Activated T-cell treated with anti-CD3 and anti-CD28 coated beads, Interleukin-2, amount 50 U/mL, for 48 hours (primary cell): ENCODE measurements at regions not wholly inside any gene's neighbourhood (a gene's known extent, or its start where the extent isn't known, plus 50 kb on each side); places are given as distances from the start of the nearest gene placed in this dataset.

Source experiments
- DNase-seq, 2 experiments: peaks; one replicate each; pipeline ENCODE4 v3.0.0-alpha.2; 2020

DNA sequence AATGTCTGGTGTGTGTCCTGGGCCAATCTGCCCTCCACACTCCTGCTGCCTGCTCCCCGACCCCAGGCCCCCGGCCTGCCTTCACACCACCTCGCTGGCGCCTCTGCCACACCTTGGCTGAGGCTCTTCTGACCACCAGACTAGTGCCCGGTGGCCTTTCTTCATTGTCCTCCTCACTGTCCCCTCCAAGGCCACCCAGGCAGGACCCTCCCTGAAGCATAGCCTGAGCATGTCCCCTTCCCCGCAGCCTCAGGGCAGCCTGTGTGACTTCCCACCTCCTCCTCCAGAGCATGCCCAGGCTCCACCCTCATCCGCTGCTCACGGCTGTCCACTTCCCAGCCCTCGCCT is 154.6 kb downstream of the OLFM1 start:
- DNase-seq: no peak

DNA sequence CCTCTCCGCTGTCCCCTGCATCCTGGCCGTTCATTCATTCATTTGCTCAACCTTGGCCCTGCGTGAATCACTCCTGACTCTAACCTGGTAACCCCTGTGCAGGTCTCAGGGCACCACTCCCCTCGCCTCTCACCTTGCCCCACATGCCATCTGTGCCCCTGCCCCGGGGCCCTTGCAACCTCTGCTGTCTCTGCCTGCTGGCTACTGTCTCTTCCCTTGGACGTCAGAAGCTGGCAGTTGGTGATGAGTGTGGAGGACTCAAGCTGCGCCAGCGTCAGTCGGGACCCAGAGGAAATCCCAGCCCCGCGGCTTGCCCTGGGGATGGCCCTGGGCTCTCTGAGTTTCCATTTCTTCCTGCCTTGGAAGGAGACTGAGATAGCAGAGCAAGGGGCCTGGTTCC is 154.9 kb downstream of the OLFM1 start:
- no peak for DNase-seq

GRCh38 chr9:135243201-135244190 is 156.0 kb downstream of the OLFM1 start:
- no peak for DNase-seq

DNA sequence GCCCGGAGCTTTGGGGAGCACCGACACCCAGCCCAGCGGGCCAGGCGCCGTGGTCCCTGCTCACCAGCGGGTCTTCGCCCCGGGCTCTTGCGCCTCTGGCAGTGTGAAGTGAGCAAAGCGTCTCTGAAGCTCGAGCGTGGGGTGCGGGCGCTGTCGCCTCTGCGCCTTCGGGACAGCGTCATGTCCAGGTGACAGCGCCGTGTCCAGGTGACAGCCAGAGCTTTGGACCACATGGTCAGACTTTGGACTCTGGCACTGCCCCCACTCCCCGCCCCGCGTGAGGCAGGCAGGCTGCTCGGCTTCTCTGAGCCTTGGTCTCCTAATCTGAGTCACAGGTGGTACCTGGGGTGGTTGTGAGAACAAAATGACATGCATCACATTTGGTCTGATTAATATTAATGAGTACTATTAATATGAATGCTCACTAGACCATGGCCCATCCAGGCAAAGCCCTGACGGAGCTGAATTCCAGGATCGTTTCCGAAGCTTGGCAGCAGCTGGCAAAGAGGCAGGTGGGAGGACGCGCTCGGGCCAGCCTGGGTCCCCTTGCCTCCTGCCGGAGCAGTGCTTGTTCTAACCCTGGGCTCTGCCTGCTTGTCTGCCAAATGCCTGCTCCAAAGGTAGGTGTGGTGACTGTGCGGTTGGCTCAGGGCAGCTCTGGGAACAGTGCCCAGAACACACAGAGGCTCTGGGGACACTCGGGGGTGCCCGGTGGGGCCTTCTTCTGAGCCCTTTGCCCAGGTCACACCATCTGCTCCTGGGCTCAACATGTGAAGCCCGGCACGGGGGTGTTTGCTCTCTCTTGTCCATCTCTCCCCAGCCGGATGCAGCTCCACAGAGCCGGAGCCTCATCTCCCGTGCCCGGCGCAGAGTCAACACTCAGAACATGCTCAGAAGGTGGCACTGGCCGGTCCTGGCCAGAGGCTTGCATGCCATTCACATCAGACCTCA is 157.1 kb downstream of the OLFM1 start:
- no peak for DNase-seq

GRCh38 chr9:135245482-135246247 is 158.2 kb downstream of the OLFM1 start:
- DNase-seq: no peak

DNA sequence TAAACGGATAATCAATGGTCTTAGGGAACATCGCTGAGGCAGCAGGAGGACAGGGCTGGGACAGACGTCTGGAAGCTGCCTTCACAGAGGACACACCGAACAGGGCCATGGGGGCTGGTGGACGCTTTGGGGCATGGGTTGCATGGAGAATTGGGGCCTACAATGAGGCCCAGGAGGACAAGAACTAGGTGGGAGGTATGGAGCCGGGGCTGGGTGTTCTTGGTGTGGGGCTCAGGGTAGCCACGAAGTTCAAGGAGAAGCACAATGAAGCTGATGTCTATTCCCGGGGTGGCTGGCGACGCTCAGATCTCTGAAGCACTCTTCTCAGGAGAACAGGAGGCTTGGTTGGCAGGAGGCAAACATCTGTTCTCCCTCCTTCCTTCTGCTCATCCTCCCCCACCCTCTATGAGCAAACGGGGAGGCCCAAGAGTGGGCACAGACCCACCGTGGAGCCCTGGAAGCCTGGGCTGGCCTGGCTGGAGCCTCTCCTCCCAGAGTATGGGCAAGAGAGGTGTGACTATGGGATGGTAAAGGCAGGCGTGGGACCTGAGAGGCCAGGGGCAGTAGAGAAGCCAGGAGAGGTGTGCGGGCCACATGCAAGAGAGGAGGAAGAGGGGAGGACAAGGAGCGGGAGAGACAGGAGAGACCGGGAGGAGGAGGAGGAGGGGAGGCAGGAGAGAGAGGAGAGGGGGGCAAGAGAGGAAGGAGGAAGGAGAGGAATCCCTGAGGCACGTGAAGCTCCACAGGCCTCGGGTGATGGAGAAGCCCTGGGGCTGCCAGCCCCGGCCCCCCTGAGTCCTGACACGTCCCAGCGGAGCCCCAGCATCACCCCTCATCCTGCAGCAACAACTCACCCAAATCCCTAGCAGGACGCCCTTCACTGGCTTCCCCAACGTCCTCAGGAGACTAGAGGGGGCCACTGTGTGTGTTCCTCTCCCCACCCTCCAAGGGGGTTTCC is 159.1 kb downstream of the OLFM1 start:
- no peak for DNase-seq

GRCh38 chr9:135247227-135247930 is 159.9 kb downstream of the OLFM1 start:
- DNase-seq: no peak

- DNase-seq: no peak
Measured at GRCh38 chr9:135248111-135248510, 160.6 kb downstream of the OLFM1 start.

DNA sequence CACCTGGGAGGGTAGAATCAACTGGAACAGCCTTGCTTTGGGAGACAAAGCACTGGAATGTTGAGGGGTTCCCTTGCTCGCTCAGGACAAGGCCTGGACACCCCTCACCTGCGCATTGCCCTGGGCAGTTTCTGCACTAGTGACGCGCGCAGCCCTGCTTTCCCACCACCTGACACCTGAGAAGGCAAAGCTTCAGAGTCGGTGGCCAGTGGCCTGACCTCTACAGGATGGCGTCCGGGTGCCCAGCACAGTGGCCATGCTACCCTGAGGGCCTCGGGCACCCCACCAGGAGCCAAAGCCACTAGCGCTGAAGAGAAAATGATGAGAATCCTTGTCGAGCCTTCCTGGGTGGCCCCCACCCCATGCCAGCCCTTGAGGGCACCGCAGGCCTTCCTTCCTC is 161.3 kb downstream of the OLFM1 start:
- no peak for DNase-seq

DNA sequence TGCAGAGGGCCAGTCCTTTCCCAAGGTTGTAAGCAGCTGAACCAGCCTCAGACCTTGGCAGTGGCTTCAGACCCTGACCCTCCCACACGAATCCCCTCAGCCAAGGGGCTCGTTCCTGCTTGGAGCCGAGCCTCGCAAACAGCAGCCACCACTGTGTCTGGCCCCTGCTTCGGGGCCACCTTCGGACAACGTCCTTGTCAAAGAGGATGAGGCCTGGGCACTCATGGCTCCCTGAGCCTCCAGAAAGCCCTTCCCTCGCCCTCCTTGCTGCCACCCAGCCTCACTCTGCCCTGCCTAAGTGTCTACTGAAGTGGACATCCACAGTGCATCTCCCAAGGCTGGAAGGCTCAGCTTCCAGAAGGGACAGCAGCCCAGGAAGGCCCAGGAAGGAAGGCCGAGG is 161.7 kb downstream of the OLFM1 start:
- no peak for DNase-seq

- no peak for DNase-seq
Measured at GRCh38 chr9:135249711-135250110, 162.2 kb downstream of the OLFM1 start.

DNA sequence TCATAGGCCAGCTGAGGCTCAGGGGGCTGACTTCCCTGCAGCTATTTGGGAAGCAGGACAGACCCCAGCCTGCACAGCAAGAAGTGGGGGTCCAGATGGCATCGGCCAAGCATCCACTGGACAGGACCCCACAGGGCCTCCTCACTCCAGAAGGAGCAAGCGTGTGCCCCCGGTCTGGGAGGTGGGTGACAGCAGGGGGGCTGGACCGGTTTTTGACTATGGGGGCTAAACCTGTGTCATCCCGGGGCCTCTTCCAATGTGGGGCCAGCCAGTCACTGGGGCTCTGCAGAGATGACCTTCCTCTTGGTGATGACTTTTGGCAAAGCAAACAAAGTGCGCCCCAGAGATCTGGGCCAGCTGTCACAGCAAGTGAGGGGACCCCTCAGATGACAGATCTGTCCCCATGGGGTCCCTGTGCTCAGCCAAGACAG is 163.9 kb downstream of the OLFM1 start:
- DNase-seq: no peak

- no peak for DNase-seq
Measured at GRCh38 chr9:135251996-135252760, 164.7 kb downstream of the OLFM1 start.

DNA sequence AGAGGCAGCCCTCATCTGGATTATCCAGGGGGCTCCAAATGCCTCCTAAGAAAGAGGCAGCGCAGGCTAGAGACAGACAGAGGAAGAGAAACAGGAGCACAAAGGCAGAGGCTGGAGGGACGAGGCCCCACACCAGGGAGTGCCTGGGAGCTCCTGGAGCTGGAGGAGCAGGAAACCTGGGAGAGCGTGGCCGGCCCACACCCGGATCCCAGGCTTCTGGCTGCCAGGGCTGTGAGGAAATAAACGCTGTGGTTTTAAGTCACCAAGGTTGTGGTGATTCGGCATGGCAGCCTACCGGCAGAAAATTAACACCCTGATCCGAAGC is 165.5 kb downstream of the OLFM1 start:
- DNase-seq: no peak

DNA sequence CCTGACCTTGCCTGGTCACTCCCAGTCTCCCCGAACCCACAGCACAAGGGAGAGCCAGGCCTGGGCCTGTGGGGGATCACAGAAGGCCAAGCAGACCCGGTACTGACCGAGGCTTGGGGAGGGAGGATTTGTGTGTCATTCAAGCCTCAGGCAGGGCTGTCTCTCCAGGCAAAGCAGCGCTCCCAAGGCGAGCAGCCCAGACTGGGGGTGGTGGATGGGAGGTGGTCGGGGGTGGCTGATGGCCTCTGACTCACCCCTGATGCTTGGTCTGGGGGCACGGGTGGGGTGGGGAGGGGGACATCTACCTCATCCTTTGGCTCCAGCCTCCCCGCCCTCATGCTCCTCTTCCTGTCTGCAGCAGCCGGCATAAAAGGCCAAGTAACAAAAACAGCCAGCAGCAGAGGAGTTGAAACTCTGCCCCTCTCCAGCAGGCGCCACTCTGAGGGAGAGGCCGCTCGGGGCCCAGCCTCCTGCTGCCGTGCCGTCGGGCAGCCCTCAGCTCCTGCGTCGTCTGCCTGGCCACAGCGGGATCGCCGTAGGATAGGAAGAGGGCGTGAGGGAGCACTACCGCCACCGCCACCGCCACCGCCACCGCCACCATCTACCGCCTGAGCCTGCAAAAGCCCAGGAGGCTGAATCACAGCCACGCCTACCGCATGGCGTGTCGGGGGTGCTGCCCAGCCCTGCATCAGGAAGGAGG is 166.0 kb downstream of the OLFM1 start:
- DNase-seq: no peak

- no peak for DNase-seq
Measured at GRCh38 chr9:135254176-135255032, 166.9 kb downstream of the OLFM1 start.

- DNase-seq: no peak
Measured at GRCh38 chr9:135255033-135255840, 167.8 kb downstream of the OLFM1 start.
